ENCODE measurements at regions not wholly inside any gene's neighbourhood (a gene's known extent, or its start where the extent isn't known, plus 50 kb on each side); places are given as distances from the start of the nearest gene placed in this dataset.

DNA sequence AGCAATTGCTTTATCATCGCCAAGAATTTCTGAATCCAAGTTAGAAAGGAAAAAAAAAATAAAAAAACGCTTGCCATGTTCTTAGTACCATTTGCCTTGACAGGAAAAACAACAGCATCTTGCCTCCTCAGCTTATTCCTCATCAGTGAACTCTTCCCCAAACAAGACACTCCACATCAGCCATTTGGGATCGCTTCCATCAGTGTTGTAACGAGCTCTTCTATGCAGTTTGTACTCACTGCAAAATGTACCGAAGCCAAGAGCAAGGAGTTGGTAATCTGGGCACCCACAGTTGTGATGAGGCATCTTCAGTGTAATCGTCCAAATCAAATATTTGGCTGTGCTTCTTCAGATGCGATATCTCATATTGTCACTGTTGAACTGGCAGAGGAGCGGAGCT lies 503.7 kb downstream of the TMEM182 start:
- Mint-ChIP-seq H3K27ac (ENCODE audit: unreplicated experiment) (no peak overlapping the region), H3K9me3 (peaks cover 8% of the 10 kb centered on the region), H3K27me3 (ENCODE audit: low read depth) (no peaks in the 10 kb centered on the region), H3K36me3 (ENCODE audit: low read depth) (peaks cover 8% of the 10 kb centered on the region), H3K4me3 (no peak overlapping the region), H3K4me1 (no peaks in the 10 kb centered on the region)
- TF ChIP-seq, protein P1, sequence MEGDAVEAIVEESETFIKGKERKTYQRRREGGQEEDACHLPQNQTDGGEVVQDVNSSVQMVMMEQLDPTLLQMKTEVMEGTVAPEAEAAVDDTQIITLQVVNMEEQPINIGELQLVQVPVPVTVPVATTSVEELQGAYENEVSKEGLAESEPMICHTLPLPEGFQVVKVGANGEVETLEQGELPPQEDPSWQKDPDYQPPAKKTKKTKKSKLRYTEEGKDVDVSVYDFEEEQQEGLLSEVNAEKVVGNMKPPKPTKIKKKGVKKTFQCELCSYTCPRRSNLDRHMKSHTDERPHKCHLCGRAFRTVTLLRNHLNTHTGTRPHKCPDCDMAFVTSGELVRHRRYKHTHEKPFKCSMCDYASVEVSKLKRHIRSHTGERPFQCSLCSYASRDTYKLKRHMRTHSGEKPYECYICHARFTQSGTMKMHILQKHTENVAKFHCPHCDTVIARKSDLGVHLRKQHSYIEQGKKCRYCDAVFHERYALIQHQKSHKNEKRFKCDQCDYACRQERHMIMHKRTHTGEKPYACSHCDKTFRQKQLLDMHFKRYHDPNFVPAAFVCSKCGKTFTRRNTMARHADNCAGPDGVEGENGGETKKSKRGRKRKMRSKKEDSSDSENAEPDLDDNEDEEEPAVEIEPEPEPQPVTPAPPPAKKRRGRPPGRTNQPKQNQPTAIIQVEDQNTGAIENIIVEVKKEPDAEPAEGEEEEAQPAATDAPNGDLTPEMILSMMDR (conservative IDR thresholded peaks at IDR 0.05): no peak
- no peak for DNase-seq (ENCODE audit: low read depth, low spot score)

DNA sequence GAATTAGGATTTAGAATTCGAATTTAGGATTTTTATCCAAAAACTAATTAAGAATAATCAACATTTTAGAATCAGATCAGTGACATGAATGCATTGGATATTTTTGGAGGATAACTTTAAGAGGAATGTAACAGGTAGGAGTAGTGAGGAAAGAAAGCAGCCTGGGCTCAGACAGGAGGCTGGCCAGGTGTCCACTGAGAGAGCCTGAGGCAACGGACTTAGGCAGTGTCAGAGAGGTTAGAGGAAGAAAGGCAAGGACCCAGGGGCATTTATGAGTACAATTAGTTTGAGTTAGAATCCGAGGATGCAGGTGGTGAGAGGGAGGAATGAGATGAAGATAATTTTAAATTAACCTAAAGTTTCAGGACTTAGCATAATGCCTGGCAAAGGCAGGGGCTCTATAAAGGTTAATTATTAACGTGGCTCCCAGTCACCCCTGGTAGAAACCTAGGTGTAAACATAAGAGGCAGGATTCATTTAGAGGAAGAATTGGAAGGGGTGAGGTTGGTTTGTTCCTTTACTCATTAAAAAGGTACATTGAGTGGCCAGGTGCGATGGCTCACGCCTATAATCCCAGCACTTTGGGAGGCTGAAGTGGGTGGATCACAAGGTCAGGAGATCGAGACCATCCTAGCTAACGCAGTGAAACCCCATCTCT lies 507.1 kb downstream of the TMEM182 start:
- TF ChIP-seq, protein P1 (conservative IDR thresholded peaks at IDR 0.05): no peak
- no peak for DNase-seq (ENCODE audit: low read depth, low spot score)
- no peak overlapping the region for H3K4me3 Mint-ChIP-seq
- H3K36me3 Mint-ChIP-seq (ENCODE audit: low read depth): peaks cover 14% of the 10 kb centered on the region
- H3K9me3 Mint-ChIP-seq: peaks cover 19% of the 10 kb centered on the region
- H3K27ac Mint-ChIP-seq (ENCODE audit: unreplicated experiment): no peak overlapping the region
- no peaks in the 10 kb centered on the region for H3K4me1 Mint-ChIP-seq
- no peaks in the 10 kb centered on the region for H3K27me3 Mint-ChIP-seq (ENCODE audit: low read depth)

DNA sequence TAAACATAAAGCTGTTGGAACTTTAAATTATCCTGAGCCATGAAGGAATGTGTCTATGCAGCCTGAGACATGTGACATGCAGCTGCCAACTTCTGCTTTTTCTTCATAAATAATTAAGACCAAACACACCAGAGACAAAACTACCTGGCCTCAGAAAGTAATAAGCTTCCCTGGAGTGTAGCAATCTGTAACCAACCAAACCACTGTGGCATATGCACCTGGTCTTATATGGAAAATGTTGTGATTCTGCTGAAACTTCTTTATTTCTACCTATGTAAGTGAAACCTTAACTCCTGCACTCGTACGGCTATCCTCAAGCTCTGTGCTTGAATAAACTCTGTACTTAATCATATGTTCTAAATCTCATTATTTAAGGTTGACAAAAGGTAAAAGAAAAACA lies 515.0 kb downstream of the TMEM182 start:
- H3K4me1 Mint-ChIP-seq: no peaks in the 10 kb centered on the region
- H3K4me3 Mint-ChIP-seq: no peak overlapping the region
- H3K36me3 Mint-ChIP-seq (ENCODE audit: low read depth): peaks cover 6% of the 10 kb centered on the region

DNA sequence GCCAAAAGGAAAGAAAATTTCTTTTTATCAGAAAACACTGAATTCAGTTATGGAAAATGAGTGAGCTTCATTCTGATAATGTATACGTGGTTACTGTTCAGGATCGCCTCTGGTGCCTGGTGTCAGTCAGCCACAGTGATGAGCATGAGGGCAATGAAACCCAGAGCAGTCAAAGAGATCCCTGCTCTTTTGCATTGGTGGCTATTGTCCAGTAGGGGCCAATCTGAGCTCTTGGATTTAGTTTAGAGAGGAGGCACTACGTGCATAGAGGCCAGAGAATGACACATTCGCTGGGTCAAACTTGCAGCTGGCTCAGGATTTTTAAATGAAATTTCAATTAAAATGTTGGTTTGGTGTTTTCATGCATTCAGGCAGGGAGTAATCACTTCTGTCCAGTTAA lies 522.9 kb downstream of the TMEM182 start:
- Mint-ChIP-seq H3K4me3 (no peak overlapping the region), H3K27ac (ENCODE audit: unreplicated experiment) (no peak overlapping the region), H3K36me3 (ENCODE audit: low read depth) (no peaks in the 10 kb centered on the region), H3K27me3 (ENCODE audit: low read depth) (no peaks in the 10 kb centered on the region), H3K9me3 (peaks cover 4% of the 10 kb centered on the region), H3K4me1 (peaks cover 30% of the 10 kb centered on the region)
- TF ChIP-seq, protein P1 (conservative IDR thresholded peaks at IDR 0.05): no peak
- DNase-seq (ENCODE audit: low read depth, low spot score): no peak

More for the DNA sequence above, 515.0 kb downstream of the TMEM182 start:
- DNase-seq (ENCODE audit: low read depth, low spot score): no peak
- TF ChIP-seq, protein P1 (conservative IDR thresholded peaks at IDR 0.05): no peak
- Mint-ChIP-seq H3K9me3 (peaks cover 11% of the 10 kb centered on the region), H3K27ac (ENCODE audit: unreplicated experiment) (no peak overlapping the region), H3K27me3 (ENCODE audit: low read depth) (no peaks in the 10 kb centered on the region)

DNA sequence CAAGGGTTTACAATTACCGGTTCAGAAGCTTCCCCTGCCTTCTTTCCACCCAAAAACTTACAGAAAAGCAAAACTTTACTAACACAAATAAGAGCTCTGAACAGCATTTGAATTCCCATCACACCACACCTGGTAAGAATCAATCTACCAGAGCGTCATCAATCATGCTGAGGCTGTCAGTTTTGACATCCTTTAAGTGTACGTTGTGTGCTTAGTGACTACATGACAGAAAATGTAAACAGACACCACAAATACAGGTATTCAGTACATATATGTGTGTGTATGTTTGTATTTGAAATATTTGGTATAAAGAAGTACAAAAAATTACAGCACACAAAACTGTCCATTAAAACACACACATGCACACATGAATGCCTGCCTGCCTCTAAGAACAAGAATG lies 523.5 kb downstream of the TMEM182 start:
- no peak overlapping the region for H3K27ac Mint-ChIP-seq (ENCODE audit: unreplicated experiment)
- H3K36me3 Mint-ChIP-seq (ENCODE audit: low read depth): no peaks in the 10 kb centered on the region

More for the DNA sequence above, 523.5 kb downstream of the TMEM182 start:
- TF ChIP-seq, protein P1 (conservative IDR thresholded peaks at IDR 0.05): no peak
- H3K4me3 Mint-ChIP-seq: no peak overlapping the region
- H3K9me3 Mint-ChIP-seq: peaks cover under 1% of the 10 kb centered on the region
- no peaks in the 10 kb centered on the region for H3K27me3 Mint-ChIP-seq (ENCODE audit: low read depth)
- DNase-seq (ENCODE audit: low read depth, low spot score): no peak
- H3K4me1 Mint-ChIP-seq: peaks cover 36% of the 10 kb centered on the region
